ENCODE measurements at regions not wholly inside any gene's neighbourhood (a gene's known extent, or its start where the extent isn't known, plus 50 kb on each side); places are given as distances from the start of the nearest gene placed in this dataset.

GRCh38 chr17:14015271-14015670, 54.0 kb upstream of the COX10 start:
- peaks cover 21 to 28% of the 10 kb centered on the region in 2 donors for H3K27me3 Mint-ChIP-seq
- no peaks in the 10 kb centered on the region for H3K9me3 Mint-ChIP-seq
- H3K4me3 Mint-ChIP-seq = no peak overlapping the region
- no peak overlapping the region for H3K27ac Mint-ChIP-seq
- H3K4me1 Mint-ChIP-seq (ENCODE audit: low read depth in 2 of 2) = peaks cover 5 to 6% of the 10 kb centered on the region in 2 donors
- DNase-seq = no peak
- H3K36me3 Mint-ChIP-seq (ENCODE audit: insufficient read depth) = no peaks in the 10 kb centered on the region
- ATAC-seq (replicated peaks) = no peak

DNA sequence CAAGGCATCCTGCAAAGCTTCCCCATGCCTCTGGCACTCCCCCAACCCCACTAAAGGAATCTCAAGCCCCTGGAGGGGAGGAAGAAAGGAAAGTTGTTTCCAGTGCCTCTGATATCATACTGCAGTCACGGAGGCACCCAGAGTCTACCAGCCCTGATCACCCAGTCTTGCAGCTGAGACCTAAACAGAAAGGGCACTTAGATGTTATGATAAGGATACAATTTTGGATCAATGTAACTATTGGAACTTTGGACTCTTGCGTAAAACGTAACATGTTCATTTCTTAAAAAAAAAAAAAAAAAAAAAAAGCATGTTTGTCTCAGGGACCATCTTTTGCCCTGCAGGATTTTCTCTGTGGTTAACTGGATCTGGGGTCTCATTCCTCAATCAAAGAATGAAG, 52.4 kb upstream of the COX10 start:
- DNase-seq (no peak), ATAC-seq (replicated peaks) (no peak)
- peaks cover 5 to 6% of the 10 kb centered on the region in 2 donors for H3K4me1 Mint-ChIP-seq (ENCODE audit: low read depth in 2 of 2)
- H3K9me3 Mint-ChIP-seq = no peaks in the 10 kb centered on the region
- no peak overlapping the region for H3K4me3 Mint-ChIP-seq
- H3K27me3 Mint-ChIP-seq = peaks cover 21% of the 10 kb centered on the region in 2 donors
- H3K27ac Mint-ChIP-seq = no peak overlapping the region
- no peaks in the 10 kb centered on the region for H3K36me3 Mint-ChIP-seq (ENCODE audit: insufficient read depth)

GRCh38 chr17:14019186-14019956, 49.9 kb upstream of the COX10 start:
- H3K9me3 Mint-ChIP-seq = no peaks in the 10 kb centered on the region
- H3K4me3 Mint-ChIP-seq = no peak overlapping the region
- no peak for DNase-seq
- peaks cover 11% of the 10 kb centered on the region in 2 donors for H3K27me3 Mint-ChIP-seq
- no peak overlapping the region for H3K27ac Mint-ChIP-seq
- ATAC-seq (replicated peaks) = no peak
- H3K4me1 Mint-ChIP-seq (ENCODE audit: low read depth in 2 of 2) = peaks cover 5 to 6% of the 10 kb centered on the region in 2 donors
- H3K36me3 Mint-ChIP-seq (ENCODE audit: insufficient read depth) = no peaks in the 10 kb centered on the region
